GM06990 (cell line): ENCODE measurements at regions not wholly inside any gene's neighbourhood (a gene's known extent, or its start where the extent isn't known, plus 50 kb on each side); places are given as distances from the start of the nearest gene placed in this dataset.

Experiments used
- DNase-seq: peaks from one replicate; pipeline ENCODE4 v3.0.0-alpha.2; 2011; ENCODE audit not compliant: insufficient read length; ENCODE audit errors: extremely low read depth
- H3K27me3 ChIP-seq: replicated peaks from 2 replicates; pipeline ENCODE4 v1.6.0; 2011; ENCODE audit warnings: low read length; ENCODE audit not compliant: control insufficient read depth, insufficient read depth
- H3K36me3 ChIP-seq: 2 replicates; pipeline ENCODE4 v1.5.1; 2011; ENCODE audit warnings: low read length; ENCODE audit not compliant: control insufficient read depth, insufficient read depth
- H3K4me3 ChIP-seq: replicated peaks from 2 replicates; pipeline ENCODE4 v1.5.1; 2011; ENCODE audit warnings: low read depth, mild to moderate bottlenecking, control low read depth, low read length
- TF ChIP-seq, protein P1 (sequence below): IDR thresholded peaks from 2 replicates; pipeline ENCODE4 v1.5.1; 2011; ENCODE audit warnings: low read length, control low read depth, mild to moderate bottlenecking, inconsistent platforms; ENCODE audit not compliant: insufficient read depth, poor library complexity, severe bottlenecking

GRCh38 chr13:75216038-75216437, 265.9 kb downstream of the TBC1D4 start:
- H3K36me3 ChIP-seq = no peaks in the 10 kb centered on the region
- no peak for DNase-seq
- H3K4me3 ChIP-seq = no peak overlapping the region
- no peaks in the 10 kb centered on the region; the same call in 1 of the 2 replicates for H3K27me3 ChIP-seq
- TF ChIP-seq, protein P1, sequence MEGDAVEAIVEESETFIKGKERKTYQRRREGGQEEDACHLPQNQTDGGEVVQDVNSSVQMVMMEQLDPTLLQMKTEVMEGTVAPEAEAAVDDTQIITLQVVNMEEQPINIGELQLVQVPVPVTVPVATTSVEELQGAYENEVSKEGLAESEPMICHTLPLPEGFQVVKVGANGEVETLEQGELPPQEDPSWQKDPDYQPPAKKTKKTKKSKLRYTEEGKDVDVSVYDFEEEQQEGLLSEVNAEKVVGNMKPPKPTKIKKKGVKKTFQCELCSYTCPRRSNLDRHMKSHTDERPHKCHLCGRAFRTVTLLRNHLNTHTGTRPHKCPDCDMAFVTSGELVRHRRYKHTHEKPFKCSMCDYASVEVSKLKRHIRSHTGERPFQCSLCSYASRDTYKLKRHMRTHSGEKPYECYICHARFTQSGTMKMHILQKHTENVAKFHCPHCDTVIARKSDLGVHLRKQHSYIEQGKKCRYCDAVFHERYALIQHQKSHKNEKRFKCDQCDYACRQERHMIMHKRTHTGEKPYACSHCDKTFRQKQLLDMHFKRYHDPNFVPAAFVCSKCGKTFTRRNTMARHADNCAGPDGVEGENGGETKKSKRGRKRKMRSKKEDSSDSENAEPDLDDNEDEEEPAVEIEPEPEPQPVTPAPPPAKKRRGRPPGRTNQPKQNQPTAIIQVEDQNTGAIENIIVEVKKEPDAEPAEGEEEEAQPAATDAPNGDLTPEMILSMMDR = no peak

DNA sequence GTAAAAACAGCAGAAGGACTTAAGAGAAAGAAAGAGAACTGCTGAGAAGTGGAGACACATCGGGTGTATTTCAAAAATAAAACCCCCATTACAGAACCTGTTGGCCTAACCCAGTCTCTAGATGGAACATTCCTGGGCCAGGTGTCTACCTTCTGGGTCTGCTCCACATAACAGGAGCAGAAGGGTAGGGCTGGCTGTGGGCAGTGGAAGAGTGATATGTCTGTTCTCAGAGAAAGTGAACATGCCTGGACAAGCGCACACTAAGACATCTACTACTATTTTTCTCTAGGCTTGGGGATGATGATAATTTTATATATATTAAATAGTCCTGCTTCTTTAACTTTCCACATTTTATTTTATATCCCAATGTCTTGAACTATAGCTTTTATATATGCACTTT, 267.1 kb downstream of the TBC1D4 start:
- Histone ChIP-seq H3K4me3 (no peak overlapping the region), H3K27me3 (no peaks in the 10 kb centered on the region; the same call in 1 of the 2 replicates), H3K36me3 (no peaks in the 10 kb centered on the region)
- no peak for DNase-seq
- TF ChIP-seq, protein P1 = no peak

DNA sequence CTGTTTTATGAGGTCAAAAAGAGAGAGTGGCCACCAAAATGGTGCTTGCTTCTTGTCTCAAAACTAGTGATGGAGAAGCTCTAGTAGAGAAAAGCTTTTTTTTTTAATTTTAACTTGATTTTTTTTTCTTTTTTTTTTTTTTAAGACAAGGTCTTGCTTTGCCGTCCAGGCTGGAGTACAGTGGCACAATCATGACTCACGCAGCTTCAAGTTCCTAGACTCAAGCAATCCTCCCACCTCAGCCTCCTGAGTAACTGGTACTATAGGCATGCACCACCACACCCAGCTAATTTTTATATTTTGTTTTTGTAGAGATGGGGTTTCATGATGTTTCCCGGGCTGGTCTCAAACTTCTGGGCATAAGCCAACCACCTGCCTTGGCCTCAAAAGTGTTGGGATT, 279.0 kb downstream of the TBC1D4 start:
- TF ChIP-seq, protein P1 = no peak

GRCh38 chr13:75197803-75198202, 284.2 kb downstream of the TBC1D4 start:
- no peak overlapping the region for H3K4me3 ChIP-seq
- no peaks in the 10 kb centered on the region for H3K36me3 ChIP-seq
- no peaks in the 10 kb centered on the region for H3K27me3 ChIP-seq
- TF ChIP-seq, protein P1 = no peak
- no peak for DNase-seq

More for the DNA sequence above, 279.0 kb downstream of the TBC1D4 start:
- H3K27me3 ChIP-seq = no peaks in the 10 kb centered on the region; the same call in none of the 2 replicates
- DNase-seq = no peak
- no peaks in the 10 kb centered on the region for H3K36me3 ChIP-seq
- no peak overlapping the region for H3K4me3 ChIP-seq

DNA sequence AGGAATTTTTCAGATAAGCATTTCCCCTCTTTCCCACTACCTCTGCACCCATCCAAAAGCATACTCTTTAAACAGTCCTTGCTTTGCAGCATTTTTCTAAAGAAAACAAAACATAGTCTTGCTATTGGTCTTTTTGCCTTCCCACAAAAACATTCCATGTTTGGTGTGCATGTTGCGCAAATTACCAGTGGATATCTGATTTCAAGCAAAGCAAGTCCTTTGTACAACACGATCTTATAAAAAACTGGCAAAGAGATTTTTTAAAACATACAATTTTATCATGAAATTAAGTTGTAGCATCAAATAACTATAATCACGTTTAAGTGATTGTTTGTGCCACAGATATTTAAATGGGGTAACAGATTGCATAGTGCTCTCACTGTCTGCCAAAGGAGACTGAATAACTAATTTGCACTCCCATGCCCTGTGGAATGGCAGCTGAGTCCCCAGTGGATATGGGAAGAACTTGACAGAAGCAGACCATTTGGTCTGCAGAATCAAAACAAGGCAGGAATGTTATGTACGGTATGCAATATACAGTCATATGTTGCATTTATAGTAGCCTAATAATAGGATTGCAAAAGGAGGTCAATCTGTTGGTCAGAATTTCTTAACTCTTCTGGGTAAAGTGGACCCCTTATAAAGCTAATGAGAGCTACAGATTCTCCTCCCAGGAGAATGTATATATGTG, 285.7 kb downstream of the TBC1D4 start:
- no peaks in the 10 kb centered on the region for H3K27me3 ChIP-seq
- TF ChIP-seq, protein P1 = no peak
- H3K36me3 ChIP-seq = no peaks in the 10 kb centered on the region
- H3K4me3 ChIP-seq = no peak overlapping the region
- DNase-seq = no peak
